NCI-H345 (cell line): ENCODE measurements at regions not wholly inside any gene's neighbourhood (a gene's known extent, or its start where the extent isn't known, plus 50 kb on each side); places are given as distances from the start of the nearest gene placed in this dataset.

ENCODE experiments used
- DNase-seq: peaks from one replicate; lab custom pipeline; 2025; lab: John Stamatoyannopoulos, UW

DNA sequence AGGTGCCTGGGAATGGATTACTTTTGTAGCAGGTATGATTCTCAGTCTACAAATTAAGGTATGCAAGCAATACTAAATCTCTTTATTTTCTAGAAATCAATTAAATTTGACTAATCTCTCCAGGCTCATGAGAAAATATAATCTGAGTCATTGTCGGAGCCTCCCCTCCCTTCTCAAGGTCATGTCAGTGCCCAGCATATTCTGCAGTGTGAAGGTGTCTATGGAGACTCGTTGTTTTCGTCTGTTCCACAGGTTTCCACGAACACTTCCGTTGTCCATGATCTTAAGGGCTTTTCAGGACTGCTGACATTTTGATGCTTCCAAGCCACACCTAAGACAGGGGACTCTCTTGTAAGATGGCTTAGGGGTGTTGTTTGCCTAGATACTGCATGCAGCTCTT, 56.6 kb upstream of the SCOC start:
- no peak for DNase-seq

DNA sequence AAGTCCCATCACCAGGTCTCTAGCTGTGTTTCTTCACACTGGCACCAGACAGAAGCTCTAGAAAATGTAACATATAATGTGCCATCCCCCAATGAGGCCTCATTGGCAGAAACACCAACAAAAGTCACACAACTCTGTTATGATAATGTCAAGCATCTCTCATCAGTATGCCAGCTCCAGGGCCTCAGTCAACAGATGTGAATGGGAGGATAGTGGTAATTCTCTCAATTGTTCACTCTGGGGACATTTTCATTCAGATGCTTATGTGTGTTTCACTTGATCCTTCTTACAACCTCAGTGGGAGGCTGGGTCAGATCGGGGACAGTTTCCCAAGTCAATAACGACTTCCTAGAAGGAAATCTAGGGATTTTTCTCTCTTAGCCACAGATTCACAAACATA, 57.5 kb upstream of the SCOC start:
- no peak for DNase-seq

DNA sequence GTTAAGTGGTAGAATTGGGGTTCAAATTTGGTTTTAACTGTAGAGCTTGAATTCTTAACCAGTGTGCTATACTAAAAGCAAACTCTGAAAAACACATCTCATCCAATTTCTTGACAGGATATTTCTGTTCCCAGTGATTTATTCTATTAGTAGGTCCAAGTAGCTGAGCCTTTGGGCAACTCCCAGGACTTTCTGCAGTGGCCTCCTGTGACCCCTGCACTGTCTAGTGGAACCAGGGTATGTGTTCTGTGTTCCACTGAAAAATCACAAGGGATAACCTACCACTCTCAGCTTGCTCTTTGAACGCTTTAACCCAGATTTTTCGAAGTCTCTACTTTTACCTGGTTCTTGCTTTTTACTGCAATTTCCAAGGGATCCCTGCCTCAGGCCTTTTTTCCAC, 58.0 kb upstream of the SCOC start:
- no peak for DNase-seq

DNA sequence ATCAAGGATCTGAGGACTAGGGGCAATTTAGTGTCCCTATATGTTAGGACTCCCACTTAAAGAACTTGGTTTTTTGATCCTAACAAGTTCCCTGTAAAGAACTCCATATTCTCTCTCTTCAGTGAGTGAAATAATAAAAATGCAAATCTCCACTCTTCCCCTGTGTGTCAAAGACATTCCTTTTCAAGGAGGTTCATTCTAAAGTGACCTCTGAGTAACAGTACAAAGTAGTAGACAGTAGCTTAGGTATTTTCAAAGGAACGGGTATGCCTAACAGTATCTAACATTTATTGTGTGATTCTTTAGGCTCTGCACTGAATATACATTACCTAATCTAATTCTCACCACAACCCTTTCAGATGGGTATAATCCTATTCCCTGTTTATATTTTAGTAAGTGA, 58.4 kb upstream of the SCOC start:
- DNase-seq = no peak

DNA sequence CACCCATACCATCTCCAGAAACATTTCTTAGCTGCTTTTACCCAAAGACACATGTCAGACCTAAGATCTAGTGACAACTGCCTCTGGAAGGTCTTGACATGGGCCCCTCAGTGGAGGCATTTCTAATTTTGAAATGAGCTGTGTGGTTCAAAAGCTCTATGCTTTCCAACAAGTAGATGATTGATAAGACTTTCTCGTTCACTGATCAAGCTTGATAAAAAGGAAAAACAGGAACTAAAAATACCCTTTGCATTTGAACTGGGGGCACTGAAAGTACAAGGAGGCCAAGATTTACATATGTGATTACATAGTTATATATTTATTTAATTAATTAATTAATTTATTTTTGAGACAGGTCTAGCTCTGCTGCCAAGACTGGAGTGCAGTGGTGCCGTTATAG, 61.3 kb upstream of the SCOC start:
- DNase-seq = no peak

DNA sequence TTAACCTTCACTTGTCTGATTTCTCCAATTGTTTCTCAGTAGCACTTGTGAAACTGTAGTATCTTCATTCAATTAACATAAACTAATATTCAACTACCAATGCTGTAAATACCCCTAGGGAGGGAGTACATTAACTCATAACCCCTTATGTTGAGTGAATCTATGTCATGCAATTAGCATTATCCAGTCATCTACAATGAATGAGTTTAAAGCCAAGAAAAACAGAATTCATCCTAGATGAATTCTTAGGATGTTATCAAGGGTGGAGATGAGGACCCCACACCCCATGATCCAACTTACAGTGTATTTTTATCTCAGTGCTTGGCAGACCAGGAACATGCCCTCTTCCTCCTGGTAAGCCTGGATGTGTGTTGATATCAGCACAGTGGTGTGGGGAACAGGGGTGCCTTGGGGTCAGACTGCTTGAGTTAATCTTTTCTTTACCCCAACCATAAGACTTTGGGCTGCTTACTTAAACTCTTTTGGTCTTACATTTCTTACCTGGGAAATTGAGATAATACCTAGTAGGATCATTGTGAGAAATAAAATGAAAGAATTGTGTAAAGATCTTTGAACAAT, 62.1 kb upstream of the SCOC start:
- DNase-seq = no peak

DNA sequence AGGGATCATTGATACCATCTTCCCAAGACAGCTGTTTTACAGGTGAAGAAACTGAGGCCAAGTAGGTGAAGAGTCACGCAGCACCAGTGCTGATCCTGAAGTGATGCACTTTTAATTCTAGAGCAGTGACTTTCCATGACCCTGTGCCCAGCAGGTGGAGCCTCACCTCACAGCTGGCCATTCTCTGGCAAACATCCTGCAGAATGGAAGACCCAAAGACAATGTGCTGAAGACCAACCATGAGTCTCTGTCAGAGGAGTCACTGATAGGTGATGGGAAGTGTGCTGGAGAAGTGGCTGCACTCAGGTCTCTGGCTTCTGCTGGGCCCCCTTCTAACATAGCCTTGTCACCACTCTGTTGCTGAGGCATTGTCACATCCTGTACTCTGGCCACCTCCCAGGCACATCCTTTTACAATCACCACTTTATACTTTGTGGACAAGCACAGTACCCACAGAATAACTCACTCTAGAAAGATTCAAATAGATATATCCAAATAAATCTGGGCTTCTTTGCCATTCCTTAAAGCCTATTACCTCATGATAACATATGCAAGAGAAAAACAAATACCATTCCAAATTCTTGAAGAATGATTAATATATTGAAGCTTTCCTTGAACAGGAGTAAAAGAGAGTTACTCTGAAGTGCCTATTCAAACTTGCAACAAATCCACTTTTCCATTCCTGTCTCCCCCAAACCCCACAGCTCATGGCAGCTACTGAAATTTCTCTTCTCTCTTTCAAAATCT, 64.1 kb upstream of the SCOC start:
- no peak for DNase-seq

DNA sequence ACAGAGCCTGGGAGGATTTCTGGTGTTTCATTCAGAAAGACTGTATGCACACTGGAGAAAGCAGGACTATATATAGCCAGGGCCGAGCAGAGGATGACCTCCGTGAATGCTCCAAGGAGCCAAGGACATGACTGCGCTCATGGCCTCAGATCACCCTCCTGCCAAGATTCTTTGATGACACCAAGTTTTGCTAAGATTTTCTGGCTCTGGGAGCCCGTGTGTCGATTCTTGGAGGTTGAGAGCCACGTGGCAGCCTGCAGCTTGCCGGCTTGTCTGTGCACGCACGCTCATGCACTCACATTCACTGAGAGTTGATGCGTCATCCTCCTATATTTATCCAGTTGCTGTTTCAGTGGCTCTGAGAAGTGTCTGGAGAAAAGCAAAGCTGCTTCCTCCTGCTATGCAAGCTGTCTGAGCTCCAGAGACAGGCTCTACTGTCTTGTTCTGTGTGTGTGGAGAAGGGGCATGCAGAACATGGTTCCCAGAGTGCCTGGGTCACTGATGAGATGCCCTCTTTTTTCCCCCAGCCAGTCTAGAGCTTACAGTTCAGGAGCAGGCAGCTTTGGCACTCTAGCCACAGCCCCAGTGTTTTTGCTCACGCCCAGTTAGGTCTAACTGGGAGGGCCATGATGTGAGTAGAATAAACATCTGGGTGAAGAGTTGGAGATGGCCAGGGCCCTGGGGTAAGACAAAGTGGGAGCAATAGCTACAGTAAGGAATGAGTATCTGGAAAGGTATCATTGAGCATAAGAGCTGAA, 64.9 kb upstream of the SCOC start:
- DNase-seq = no peak

DNA sequence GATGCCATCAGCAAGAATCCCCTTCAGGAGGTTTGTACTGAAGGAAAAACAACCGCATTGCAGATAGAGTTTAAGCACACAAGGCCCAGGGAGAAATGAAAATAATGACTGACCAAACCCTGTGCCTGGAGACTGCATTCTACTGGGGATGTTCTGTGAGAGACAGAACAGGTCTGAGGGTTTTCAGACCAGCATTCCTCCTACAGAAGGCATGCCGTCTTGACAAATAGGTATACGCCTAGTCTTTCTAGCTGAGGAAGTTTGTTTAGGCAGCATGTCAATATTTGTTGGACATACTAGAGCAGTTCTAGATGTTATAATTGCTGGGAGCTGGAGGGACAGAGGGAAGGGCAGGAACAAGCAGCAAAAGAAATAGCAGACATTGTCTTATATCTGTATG, 68.4 kb upstream of the SCOC start:
- DNase-seq = no peak

DNA sequence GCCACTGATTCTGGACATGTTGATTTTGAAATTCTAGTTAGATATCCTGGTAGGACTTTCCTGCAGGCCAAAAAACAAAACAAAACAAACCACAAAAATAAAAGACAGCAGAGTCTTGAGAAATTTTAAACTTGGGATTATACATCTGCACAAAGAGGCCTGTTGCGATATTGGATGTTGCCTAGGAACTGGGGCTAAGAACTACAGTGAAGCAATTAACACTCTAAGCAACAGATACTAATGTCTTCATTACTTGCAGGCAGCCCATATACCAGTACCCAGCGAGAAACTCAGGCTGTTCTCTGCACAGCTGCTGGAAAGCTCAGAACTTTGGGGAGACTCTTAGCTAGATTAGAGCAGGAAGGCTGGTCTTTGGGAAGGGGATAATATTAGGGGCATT, 69.1 kb upstream of the SCOC start:
- DNase-seq = no peak

DNA sequence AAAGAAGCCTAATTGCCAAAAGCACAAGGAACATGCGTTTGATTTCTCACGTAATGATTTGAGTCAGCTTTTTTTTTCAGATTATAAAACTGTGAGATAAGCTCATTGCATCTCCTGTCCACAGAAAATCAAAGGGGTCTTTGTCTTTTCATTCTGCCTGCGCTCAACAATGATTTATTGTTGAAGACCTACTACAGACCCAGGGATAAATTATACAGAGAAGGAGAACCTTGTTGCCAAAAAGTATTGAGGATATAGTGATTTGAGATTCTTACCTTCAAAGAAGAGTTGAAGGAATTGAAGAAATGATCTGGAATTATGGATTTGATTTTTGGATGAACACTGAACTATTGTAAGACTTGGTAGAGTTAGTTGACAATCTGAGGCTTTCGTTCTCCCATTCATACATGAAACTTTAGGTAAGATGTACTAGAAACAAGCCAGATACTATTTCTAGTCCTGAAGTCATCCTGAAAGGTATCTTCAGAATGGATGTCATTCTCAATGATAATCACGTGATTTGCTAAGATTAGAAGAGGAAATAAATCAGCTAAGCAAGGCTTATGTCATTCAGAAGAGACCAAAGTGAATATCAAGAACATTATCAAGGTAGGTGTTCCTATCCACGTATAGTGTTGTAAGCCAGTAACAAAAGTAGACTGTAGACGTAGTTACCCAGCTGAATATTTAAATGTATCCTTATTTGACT, 71.1 kb upstream of the SCOC start:
- no peak for DNase-seq

DNA sequence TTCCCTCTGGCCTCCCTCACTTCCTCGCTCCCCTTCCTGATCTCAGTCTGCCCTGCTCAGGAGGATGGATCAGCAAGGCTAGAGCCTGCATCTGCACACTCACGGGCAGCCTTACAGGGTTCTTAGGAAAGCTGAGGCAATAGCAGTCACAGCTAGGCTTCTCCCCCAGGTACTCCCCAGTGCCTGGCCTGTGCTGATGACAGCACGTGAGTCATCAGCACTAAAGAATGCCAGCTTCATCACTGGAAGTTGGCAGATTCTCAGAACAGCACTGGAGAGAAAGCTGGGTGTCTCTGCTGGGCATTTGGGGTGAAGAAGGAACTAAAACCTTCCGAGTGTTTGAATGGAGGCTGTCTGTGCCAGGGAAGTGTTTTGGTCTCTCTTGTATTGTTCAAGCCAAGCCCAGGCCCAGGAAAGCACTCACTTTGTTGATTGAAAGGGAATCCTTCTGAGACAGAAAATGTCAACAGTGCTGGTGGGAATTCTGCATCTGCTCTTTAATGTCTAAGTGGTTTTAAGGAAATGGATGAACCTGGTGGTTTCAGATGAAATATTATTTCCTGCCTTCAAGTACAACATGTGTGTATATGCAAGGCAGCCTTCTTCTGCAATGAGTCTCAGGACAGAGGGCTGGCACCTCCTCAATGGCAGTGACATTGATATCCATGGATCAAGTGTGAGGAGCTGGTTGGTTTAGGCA, 73.0 kb upstream of the SCOC start:
- DNase-seq = peak; percentile 6

DNA sequence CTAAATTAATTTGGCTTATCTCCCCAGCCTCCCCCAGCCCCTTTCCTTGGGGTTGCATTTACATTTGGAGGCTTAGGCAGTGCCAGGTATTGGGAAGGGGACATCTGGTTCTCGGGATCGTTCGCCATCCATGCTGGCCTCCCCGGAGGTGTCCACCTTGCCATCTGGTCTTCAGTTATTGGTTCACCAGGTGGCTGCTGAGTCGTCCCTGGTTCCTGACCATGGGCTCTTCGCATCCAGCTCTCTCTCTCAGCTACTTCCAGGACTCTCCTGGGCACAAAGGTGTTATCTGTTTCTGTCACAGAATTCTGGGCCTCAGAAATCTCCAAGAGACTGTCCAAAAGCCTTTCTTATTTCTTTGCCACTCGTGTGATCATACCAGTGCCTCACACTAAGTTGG, 75.4 kb upstream of the SCOC start:
- DNase-seq = no peak

DNA sequence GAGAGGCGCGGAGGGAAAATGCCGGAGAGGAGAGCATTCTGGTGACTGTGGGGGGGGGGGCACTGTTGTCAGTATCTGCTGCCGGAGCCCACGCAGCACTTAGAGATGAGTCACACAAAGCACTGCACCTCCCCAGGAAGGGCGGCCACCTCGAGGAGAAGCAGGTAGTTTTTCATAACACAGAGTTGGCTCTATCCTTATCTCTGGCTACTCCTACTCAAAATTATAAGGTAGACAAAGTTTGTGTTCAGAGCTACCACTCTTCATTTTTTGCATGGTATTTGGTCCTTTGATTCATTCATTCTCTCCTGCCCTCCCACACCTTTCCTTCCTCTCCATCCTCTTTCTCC, 76.2 kb upstream of the SCOC start:
- DNase-seq = peak; percentile 50

DNA sequence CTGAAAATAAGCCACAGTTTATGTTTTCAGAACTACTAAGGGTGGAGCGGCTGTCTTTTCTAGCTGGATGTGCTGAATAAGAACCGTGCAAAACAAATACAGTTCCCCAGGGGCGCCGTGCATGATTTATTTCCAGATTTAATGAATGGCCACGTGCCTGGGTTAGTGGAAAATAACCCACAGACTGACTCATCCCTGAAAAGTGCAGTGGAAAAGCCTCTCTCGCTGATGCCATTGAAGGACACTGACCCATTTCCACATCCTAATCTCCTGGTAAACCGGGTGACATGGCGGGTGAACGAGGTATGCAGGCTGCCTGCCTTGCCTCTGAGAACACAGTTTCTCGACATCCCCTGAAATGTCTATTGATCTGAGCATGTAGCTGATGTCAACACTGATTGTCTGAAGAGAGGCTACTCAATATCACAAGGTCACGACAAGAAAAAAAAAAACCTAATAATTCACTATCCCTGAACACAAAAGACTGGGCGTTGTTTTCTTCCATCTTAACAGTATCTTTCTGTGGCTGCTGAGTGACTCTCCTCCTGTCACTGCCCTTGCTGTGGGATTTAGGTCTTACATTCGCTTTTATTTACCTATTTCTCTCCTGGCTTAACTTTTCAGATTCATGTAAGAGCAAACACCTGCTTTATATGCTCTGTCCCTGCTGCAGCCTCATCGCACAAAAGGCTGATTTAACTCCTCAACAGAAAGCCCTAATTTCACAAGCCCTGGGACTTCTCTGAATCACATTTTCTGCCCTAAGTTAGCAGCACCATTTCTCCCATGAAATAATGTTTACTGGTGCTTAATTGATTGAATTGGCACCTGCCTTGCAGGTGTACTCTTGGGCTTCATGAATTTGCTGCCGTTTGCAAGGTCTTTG, 76.9 kb upstream of the SCOC start:
- peak; percentile 50 for DNase-seq

DNA sequence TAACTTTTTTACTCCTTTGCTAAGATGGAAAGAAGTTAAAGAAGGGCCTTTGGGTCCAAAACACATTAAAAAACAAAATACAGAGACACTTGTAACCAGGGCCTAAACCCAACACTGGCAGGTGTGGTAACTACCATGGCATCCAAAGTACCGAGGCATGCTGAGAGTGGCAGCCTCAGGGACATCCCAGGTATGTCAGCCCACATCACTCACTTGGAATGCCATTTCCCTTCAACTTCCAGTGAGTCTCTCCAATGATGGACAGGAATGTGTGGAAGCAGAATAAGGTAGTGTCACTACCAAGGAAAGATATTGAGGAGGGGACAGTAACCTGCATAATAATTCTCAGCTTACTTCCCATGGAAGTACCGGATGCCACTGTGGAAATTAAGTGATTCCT, 79.5 kb upstream of the SCOC start:
- no peak for DNase-seq

DNA sequence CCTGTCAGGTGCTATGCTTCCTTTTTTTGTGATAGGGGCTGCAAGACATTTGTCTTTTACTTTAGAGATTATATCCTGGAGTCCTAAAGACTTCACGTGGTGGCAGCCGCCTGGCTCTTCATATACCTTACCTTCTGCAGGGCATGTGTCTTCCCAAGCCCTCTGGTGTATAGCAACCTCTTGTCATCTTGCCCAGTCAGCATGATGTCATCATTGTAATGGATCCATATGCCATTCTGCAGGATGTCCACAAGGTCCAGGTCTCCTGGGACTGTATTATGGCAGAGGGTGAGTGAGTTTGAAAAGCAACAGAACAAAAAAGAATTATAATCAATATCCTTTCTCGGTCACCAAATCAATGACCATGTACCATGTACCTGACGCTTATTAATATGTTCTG, 82.2 kb upstream of the SCOC start:
- DNase-seq = no peak

DNA sequence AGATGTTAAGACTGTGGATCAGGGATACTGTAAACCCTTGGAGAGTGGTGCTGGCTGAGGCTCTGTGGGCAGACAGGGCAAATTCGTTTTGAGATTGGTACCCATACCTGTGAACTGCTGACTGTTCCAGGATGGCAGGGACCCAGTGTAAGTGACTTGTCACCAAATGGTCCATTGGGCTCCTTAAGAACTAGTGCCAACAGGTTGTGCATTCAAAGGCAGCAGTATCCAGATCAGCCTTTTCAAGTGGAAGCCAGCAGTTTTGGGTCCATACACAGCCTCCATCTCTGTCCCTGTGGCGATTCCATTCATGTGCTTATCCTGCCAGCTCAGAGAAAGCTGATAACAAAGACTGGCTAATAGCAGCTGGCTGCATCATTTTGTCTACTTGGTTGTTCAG, 84.0 kb upstream of the SCOC start:
- no peak for DNase-seq

DNA sequence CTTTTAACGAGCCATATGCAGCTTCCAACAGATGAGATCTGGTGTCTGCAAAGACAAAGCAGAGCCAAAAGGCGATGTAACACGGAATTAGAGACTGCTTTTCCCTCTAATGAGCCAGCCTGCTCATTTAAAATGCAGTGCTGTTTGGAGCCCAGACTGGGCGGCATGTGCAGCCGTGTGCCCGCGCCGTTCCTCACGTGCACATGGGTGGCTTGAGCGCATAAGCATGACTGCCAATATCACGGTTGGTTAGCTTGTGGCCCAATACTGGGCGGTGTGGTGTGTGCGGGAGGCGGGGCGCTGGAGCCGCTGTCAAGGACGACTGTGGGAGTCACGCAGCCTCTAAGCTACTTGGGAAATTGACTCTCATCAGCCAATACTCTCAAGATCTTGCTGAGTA, 87.0 kb upstream of the SCOC start:
- no peak for DNase-seq

DNA sequence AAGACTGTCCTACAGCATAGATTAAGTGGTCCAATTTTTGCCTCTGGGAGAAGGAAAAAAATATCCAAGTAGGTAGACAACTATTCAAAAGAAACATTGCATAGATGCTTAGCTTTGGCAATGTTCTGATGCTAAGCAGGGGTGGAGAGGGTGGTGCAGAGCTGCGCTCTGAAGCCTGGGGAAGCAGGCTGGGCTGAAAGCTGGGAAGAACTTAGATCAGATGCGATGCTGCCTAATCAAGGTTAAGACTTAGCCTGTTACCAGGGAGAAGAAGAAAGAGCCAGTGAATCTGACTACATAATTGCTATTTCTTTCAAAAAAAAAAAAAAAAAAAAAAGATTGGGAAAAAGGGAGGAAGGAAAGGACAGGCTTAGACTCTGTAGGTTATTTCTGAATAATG, 89.0 kb upstream of the SCOC start:
- no peak for DNase-seq

DNA sequence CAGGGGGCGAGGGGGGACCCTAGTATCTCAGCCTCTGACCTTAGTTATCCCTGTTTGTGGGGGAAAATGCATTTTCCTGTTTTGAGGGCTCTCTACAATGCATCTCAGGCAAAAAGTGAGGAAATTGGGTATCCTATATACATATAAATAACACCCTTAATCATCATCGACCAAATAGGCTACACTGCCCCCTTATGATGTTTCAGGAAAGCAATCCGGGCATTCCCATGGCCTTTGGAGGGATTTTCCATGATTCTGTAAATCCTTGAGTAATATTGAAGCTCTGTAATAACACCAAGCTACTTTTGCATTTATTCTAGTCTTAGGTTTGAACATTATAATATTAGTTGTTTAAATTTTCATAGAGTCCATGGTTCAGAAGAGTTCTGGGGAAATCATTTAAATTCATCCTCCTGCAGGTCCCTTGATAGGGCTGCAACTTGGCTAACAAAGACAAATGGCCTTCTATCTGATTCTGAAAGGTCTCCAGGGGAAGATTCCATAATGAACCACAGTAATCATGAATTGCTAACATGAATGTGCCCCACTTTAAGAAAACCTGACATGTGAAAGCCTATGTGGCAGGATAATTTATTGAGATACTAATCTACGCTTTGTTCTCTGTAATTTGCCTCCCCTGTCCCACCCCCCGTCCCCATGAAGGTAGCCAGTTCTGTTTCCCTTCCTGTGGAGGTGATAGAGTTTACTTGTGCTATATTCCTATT, 91.5 kb upstream of the SCOC start:
- DNase-seq = no peak
